GM10248 (cell line): ENCODE measurements at regions not wholly inside any gene's neighbourhood (a gene's known extent, or its start where the extent isn't known, plus 50 kb on each side); places are given as distances from the start of the nearest gene placed in this dataset.
"Not testable (repeated sequence)": the region's sequence is repeated elsewhere in the genome, so short reads cannot be mapped to it uniquely, and the experiment has no call there.

Source experiments
- CTCF ChIA-PET: fragments of 300-600 bp; sonication (Branson Sonifier 250); formaldehyde crosslinking; extraction: SDS; loops from one replicate; lab custom pipeline; 2021; ENCODE audit warnings: antibody characterized with exemption; lab: Yijun Ruan, JAX
- POLR2A ChIA-PET: fragments of 350-650 bp; sonication (Branson Sonifier 250); formaldehyde crosslinking; extraction: SDS; loops from one replicate; lab custom pipeline; 2020; ENCODE audit warnings: antibody characterized with exemption; lab: Yijun Ruan, JAX
- DNase-seq: peaks from one replicate; pipeline ENCODE4 v3.0.0; 2012; ENCODE audit errors: extremely low spot score
- TF ChIP-seq, protein P1 (sequence below): IDR thresholded peaks from 2 replicates; pipeline ENCODE4 v1.5.1; 2012; ENCODE audit warnings: mild to moderate bottlenecking, low read depth; ENCODE audit errors: extremely low read depth, missing control alignments, control extremely low read depth

DNA sequence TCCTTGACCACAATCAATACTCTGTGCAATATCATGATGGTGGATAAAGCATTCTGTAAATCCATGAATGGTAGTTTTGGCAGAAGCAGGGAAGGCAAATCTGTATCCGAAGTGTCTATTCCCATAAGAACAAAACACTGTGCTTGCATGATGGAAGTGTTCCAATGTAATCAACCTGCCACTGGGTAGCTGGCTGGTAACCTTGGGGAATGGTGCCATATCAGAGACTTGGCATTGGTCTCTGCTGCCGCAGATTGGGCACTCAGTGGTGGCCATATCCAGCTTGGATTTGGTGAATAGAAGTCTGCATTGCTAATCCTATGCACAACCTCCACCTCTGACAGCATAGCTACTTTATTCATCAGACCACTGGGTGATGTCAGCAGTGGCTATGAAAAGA lies 114.3 kb upstream of the EMCN start:
- DNase-seq = no peak
- TF ChIP-seq, protein P1, sequence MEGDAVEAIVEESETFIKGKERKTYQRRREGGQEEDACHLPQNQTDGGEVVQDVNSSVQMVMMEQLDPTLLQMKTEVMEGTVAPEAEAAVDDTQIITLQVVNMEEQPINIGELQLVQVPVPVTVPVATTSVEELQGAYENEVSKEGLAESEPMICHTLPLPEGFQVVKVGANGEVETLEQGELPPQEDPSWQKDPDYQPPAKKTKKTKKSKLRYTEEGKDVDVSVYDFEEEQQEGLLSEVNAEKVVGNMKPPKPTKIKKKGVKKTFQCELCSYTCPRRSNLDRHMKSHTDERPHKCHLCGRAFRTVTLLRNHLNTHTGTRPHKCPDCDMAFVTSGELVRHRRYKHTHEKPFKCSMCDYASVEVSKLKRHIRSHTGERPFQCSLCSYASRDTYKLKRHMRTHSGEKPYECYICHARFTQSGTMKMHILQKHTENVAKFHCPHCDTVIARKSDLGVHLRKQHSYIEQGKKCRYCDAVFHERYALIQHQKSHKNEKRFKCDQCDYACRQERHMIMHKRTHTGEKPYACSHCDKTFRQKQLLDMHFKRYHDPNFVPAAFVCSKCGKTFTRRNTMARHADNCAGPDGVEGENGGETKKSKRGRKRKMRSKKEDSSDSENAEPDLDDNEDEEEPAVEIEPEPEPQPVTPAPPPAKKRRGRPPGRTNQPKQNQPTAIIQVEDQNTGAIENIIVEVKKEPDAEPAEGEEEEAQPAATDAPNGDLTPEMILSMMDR = no peak
- ChIA-PET CTCF (interaction anchor here (1.2 kb wide), 1 partner anchor 20 kb away, joined by 3 read pairs; no protein-coding TSS in a partner anchor), POLR2A (no interaction called here)

DNA sequence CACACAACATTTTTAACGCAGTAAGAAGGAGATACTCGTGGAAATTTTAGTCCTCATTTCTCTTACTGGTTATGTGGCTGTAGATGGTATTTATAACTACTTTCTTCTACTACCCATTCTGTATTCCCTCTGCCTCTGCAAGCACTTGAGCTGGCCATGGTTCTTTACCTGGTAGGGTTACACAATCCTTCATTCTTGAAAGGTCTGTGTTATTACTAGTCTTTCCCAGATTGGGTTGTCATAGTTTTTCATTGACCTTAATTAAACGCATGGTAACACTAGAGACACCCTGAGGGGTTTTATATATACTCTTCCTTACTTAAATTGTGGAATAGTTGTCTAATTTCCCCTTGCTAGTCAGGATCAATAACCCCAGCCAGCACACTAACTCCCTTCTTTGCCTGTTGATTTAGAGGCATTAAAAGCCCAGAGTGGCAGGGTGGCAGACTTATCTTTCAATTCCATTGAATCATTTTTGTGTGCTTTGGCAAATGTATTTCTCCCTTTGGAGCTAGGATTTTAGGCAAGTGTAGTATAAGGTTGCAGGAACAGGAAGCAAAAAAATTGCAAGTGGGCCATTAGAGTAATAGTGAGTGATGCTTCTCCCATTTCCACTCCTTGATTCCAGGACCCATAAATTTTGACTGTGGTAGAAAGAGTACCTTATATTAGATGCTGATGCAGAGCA lies 113.6 kb upstream of the EMCN start:
- ChIA-PET POLR2A (no interaction called here), CTCF (interaction anchor here (0.9 kb wide), 1 partner anchor 10 kb away, joined by 3 read pairs; no protein-coding TSS in a partner anchor)
- DNase-seq = no peak
- TF ChIP-seq, protein P1 = no peak

DNA sequence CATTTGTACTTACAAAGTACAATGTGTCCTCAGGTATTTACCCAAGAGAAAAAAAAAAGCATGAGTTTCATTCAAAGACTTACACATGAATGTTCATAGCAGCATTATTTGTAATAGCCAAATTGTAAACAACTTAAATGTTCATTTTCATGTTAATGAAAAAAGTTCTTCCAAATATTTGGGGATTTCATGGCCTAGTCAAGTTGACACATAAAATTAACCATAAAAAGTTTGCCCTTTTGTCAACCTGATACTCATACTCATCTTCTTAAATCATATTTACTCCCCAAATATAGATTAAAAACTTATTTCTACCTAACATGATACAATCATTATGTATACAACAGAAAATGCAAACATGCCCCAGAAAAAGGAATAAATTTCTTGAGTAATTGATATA lies 112.5 kb upstream of the EMCN start:
- TF ChIP-seq, protein P1 = no peak
- ChIA-PET CTCF (no interaction called here), POLR2A (no interaction called here)
- DNase-seq = no peak

DNA sequence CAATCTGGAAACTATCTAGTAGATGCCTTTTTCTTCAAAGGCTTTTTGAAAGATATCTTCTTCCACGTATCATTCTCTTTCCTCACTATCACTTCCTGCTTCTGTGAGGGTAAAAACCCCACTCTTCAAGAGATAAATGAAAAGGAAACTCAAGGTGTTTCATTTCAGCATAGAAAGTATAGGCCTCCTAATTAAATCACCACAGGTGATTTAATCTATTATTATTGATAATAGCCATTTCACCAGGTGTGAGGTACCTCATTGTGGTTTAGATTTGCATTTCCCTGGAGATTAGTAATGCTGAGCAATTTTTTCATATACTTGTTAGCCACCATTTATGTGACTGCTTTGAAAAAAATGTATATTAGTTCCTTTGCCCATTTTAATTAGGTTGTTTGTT lies 92.0 kb upstream of the EMCN start:
- POLR2A ChIA-PET = no interaction called here
- no peak for DNase-seq
- CTCF ChIA-PET = no interaction called here
- TF ChIP-seq, protein P1 = no peak

DNA sequence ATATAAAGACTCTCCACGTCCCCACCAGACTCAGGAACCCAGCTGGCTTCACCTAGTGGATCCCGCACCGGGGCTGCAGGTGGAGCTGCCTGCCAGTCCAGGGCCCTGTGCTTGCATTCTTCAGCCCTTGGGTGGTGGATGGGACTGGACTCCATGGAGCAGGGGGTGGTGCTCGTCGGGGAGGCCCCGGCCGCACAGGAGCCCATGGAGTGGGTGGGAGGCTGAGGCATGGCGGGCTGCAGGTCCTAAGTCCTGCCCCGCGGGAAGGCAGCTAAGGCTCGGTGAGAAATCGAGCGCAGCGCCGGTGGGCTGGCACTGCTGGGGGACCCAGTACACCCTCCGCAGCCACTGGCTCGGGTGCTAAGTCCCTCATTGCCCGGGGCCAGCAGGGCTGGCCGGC lies 90.8 kb upstream of the EMCN start:
- CTCF ChIA-PET, POLR2A ChIA-PET, DNase-seq: not testable (repeated sequence)

DNA sequence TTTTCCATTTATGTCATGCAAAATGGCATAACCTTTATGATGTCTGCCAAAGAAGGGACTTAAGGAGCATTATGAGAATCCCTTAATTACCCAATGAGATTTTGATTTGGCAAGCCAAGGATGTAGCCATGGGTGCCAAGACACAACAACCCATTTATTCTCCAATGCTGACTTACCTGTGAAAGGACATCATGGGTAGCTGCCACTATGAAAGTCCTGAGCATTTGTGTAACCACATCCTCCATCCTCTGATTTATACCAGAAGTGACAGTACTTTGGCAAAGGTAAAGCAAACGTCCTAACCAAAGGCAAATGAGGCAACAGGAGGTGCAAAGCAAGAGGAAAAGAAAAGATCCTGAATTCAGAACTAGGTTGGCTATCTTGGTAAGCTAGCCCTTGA lies 87.3 kb upstream of the EMCN start:
- CTCF ChIA-PET = no interaction called here
- TF ChIP-seq, protein P1 = no peak
- DNase-seq = no peak
- POLR2A ChIA-PET = no interaction called here

DNA sequence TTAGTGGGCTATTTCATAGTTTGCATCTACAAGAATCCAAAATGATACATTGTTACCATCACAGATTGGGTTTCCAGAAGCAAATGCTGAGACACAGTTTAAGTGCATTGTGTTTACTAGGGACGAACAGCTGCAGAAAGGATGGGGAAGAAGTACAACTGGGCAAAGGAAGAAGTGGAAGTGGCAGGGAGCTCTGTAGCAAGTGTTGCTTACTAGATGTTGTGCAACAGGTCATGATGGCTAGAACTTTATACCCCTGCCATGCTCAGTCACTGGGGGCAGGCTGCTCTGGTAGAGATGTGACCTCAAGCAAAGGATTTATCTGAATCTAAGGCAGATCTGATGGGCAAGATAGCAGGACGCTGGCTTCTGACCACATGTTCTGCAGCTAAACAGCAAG lies 76.1 kb upstream of the EMCN start:
- CTCF ChIA-PET = no interaction called here
- DNase-seq = no peak
- POLR2A ChIA-PET = no interaction called here
- TF ChIP-seq, protein P1 = no peak
